ENCODE measurements at regions not wholly inside any gene's neighbourhood (a gene's known extent, or its start where the extent isn't known, plus 50 kb on each side); places are given as distances from the start of the nearest gene placed in this dataset.
"Not testable (repeated sequence)": the region's sequence is repeated elsewhere in the genome, so short reads cannot be mapped to it uniquely, and the experiment has no call there.

DNA sequence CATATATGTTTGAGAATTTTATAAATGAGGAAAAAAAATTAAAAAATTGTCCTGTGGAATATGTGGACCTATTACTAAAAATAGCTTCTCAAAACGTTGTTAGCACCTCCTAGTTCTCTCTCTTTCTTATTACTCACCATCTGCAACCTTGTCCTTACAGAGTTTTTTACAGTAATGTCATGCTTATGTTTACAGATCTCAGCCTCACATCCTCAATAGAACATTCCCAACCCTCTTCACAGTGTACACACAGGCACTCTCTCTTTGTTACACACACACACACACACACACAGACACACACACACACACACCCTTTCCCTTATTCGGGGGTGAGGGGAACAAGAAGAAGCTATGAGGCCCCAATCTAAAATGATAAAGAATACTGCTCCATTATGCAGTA lies 197.7 kb downstream of the SLITRK6 start:
- DNase-seq (ENCODE audit: low spot score) = no peak

DNA sequence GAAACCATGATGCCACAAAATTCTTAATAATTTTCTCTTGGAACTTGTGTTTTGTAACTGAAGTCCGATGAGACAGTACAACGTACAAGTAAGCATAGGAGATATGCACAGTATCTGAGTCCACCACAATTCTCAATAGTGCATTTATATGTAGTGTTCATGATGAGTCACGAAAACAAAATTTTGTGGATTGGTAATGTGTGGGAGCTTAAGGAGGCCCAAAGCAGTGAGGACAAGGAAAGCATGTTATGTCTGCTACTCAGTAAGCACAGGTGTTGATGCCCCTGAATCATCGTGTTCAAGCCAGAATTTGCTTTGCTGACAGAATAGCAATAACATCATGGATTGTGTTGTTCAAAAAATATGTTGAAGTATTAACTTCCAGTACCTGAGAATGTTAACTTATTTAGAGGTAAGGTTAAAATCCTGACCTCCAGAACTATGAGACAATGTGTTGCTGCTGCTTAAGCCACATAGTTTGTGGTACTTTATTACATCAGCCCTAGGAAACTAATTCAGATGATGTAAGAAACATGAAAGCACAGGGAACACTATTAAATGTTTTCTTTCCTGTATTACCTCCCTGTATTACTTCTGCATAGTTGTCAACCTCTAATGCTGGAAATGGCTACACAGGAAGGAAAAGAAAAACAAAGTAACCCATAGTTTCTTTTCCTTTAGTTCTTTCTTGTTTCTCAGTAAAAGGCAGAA lies 201.3 kb downstream of the SLITRK6 start:
- no peak for DNase-seq (ENCODE audit: low spot score)

DNA sequence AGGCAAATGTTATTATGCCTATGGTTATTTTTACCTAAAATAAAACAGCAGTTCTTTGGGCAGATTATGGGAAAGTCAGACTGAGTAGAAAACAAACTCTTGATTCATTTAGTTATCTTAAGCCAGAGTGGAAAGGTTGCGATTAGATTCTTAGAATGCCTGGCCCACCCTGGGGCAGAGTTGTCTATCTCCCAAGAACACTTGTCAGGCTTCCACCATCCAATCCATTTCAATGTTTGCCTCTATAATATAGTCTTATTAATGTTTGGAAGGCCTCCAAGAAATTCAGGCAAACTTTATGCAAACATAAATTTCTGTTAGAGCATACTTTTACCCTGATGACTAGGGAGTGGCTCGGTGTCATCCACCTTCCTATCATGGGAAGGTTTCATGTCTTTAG lies 207.0 kb downstream of the SLITRK6 start:
- no peak for DNase-seq (ENCODE audit: low spot score)

DNA sequence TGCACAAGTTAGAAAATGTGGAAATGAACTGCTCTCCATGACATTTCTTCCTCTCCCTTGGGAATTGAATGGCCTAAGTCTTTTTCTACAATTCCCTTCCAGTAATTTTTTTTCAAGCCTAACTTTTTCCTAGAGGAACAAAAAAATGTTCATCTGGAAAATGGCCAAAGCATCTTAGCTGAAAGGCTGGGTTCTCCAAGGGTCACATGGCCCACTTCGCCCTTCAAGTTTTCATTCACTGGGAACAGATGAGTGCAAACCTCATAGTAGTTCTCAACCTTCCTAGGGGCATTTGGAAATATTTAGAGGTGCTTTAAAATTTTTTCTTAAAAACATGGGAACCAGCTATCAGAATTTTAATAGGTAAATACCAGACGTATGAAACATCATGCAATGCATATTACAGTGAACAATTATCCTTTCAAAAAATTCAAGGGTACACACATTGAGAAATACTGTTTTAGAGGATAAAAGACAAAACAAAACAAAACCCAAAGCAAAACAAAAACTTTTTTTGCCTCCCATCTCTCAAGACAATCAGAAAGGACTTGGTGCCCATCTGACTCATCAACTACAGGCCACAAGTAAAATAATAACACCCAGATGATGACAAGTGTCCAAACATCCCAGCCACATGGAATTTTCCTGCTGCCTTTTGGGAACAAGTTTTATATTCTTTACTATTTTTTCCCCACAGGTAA lies 208.8 kb downstream of the SLITRK6 start:
- DNase-seq (ENCODE audit: low spot score) = no peak

DNA sequence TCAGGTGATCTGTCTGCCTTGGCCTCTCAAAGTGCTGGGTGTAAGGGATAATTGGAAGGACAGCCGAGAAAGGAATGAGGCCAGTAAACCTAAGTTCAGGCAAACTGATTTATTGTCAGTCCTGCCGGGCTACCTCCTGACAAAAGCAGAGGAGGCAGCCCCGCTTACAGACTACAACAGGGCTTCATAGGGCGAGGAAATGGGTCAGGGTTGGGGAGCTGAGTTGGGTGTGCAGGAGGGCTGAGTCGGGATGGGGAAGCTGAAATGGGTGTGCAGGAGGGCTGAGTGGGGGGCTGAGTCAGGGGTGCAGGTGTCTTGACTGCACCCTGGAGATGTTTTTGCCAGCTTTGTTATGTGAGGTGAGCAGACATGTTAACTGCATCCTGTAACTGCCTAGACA lies 210.2 kb downstream of the SLITRK6 start:
- DNase-seq (ENCODE audit: low spot score) = no peak

DNA sequence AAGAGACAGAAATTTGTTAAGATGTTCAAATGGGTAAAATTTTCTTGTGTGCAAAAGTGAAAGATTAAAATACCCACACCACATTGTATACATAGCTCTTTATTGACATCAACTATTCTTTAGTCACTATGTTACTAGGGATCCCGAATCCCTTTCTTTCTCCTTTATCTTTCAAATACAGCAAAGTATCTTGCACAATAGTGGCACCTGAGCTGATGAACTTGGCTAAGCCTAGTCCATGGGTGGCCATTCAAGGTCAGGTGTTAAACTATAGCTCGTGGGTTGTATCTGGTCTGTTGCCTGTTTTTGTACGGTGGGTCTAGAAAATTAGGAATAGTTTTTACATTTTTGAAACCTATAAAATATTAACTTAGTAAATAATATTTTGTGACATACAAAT lies 210.9 kb downstream of the SLITRK6 start:
- DNase-seq (ENCODE audit: low spot score) = no peak

DNA sequence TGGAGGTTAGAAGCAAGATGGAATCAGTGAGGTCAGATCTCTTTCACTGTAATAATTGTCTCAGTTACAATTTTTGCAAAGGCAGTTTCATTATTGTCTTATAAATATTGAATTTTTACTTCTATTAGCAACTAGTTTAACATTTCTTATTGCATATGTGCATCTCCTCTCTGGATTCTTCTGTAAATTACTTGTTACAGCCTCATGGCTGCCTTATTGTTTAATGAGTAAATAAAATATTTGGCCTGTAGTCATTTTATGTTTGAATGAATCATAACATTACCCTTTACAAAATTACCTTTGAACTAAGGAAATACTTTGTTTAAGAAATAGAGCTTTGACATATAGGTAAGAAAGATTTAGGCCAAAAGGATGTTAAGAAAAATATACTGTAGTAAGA lies 212.4 kb downstream of the SLITRK6 start:
- DNase-seq (ENCODE audit: low spot score) = no peak

DNA sequence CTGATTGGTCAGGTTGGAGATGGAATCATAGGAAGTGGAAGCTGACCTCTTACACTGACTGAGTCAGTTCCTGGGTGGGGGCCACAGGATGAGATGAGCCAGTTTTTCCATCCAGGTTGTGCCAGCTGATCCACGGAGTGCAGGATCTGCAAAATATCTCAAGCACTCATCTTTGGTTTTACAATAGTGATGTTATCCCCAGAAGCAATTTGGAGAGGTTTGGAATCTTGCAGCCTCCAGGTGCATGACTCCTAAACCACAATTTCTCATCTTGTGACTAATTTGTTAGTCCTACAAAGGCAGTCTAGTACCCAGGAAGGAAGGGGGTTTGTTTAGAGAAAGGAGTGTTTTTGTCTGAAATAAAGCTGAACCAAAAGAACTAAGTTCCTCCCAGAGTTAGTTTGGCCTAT lies 212.8 kb downstream of the SLITRK6 start:
- DNase-seq (ENCODE audit: low spot score) = no peak

DNA sequence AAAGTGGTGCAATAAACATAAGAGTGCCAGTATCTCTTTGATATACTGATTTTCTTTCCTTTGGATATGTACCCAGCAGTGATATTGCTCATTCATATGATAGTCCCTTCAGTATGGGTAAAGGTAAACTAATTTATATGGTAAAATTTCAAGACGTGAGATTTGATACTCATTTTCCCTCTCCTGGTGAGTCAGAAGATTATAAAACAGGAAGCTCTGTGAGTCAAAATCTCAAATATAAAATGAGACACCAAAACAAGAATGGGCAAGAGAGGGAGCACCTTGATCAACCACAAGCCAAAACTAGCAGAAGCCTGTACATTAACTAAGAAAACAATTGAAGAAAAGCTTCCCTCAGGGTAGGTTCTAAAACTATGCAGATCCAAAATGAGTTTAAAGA lies 216.3 kb downstream of the SLITRK6 start:
- DNase-seq (ENCODE audit: low spot score) = no peak

DNA sequence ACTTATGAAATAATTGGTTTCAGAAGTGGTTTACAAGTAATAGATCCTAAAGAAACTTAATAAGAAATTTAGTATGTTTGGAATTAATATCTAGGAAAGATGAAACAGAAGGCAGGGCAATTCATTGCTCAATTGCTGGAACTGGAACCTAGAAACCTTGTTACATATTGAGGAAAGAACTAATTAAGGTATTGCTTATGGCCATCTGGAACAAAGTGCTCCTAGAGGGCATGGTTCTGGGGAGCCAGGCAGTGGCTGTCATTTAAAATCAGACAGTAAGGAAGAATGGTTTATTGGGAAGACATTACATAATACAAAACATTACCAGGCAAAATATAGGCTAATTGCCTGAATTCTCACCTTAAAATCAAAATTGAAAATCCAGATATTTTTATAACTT lies 224.1 kb downstream of the SLITRK6 start:
- no peak for DNase-seq (ENCODE audit: low spot score)

DNA sequence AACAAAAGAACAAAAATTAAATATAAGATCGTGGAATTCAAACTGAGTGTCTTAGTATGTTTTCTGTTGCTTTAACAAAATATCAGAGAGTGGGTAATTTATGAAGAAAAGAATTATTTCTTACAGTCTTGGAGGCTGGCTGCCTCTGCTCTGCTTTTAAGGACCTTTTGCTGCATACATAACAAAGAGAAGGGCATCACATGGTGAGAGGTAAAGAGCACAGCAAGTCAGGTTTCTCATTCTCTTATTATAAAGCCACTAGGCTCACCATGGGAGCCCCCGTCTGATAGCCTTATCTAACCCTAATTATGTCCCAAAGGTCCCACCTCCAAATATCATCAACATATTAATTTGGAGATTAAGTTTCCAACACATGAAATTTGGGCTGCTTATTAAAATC lies 231.3 kb downstream of the SLITRK6 start:
- DNase-seq (ENCODE audit: low spot score) = no peak

DNA sequence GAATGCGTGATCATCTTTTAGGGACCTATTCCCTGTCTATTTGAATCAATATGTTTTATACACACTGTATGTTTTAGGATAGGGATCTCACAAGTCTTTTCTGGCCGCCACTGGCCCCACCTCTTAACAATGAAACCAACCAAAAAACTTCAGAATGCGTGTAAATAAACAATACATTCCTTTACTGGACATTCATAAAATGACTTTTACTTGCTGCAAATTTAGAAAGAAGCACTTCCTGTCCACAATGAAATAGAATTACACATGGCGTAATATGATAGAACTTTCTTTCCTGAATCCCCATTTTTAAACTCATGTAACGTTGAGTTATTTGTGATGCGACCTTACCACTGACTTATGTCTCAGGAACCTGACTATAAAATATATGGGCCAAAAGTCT lies 233.6 kb downstream of the SLITRK6 start:
- no peak for DNase-seq (ENCODE audit: low spot score)

DNA sequence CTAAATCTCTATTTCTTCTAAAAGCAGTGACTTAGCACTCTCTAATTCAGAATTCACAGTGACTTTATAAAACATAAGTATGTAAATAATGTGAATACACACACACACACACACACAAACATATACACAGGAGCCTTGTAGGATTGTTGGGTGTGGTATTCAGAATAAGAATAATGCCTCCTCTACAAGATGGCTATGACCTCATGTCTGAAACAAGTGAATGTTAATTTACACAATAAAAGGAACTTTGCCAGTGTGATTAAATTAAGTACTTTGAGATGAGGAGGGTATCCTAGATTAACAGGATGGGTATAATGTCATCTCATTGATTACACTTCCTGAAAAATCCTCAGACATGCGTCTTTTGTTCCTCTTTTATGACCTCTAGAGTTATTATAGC lies 234.6 kb downstream of the SLITRK6 start:
- no peak for DNase-seq (ENCODE audit: low spot score)

DNA sequence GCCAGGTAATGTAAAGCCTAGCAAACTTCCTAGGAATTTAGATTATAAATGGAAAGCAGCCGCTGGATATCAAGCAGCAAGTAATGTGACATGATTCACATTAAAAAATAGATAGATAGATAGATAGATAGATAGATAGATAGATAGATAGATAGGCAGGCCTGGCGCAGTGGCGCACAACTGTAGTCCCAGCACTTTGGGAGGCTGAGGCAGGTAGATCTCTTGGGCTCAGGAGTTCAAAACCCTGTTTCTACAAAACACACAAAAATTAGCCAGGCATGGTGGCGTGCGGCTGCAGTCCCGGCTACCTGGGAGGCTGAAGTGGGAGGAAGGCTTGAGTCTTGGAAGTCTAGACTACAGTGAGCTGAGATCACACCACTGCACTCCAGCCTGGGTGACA lies 236.9 kb downstream of the SLITRK6 start:
- no peak for DNase-seq (ENCODE audit: low spot score)

DNA sequence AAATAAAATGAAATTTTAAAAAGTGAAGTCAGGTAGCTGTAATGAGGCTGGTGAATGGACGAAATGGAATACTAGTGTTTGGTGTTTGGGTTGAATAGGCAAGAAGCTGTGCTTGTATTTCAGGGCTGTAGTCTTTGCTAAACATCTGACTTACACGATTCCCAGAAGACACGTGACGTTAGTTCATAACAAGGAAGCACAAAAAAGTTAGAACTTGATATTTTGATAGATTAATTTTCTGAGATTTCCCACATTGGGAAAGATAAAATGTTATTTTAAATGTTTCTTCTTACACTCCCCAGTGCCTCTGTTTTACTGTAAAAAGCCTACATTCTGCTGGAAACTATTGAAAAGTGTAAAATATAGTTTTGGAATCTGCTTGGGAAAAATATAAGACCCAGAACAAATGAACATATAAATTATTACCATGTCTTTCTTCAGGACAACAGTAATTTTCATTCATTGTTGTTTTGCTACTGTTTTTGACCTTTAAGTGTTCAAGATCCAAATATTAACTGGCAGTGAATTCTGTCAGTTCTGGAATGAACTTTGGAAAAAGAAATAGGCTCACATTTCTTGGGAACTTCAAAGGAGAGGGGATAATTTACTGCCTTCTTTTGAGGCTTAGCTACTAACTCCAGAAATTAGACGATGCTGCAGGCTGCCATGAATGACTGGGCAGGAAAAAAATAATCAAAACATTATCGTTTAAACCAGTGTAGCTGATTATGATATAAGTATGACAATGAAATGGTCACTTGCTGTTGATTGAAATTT lies 241.3 kb downstream of the SLITRK6 start:
- DNase-seq (ENCODE audit: low spot score) = no peak

DNA sequence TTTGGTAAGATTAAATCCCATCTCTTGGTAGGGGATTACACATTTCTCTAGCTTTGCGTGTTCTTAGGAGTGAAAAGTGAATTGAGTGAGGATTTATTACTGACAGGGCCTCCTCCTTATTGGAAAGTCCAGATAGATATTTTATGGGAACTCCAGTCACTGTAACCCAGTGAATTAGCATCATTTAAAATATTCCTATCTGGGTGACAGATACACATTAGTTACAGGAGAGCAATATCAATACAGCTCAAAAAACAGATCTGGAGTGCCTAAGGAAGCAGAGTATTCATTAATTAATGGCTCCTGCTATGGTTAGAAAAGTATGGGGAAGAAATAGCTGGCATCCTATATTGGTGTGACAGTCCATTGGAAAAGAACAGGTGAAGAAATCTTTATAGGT lies 248.2 kb downstream of the SLITRK6 start:
- DNase-seq (ENCODE audit: low spot score) = no peak

DNA sequence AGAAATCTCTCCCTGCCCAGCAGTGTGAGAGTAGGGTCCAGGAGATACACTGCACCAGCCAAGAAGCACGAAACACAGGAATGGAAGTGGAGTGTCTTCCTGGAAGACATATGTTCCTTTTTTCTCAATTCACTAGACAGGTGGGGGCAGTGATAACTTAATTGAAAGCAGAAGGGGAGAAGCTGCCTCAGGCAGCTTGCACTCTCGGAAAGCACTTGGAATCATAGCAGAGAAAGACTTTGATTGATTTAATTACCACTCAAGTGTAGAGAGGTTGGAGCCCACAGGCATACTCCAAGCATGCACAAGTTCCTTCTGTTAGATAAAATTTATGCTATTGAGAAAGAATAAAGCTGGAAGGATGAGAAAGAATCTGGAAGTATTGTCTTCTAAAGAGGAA lies 249.4 kb downstream of the SLITRK6 start:
- DNase-seq (ENCODE audit: low spot score) = no peak

DNA sequence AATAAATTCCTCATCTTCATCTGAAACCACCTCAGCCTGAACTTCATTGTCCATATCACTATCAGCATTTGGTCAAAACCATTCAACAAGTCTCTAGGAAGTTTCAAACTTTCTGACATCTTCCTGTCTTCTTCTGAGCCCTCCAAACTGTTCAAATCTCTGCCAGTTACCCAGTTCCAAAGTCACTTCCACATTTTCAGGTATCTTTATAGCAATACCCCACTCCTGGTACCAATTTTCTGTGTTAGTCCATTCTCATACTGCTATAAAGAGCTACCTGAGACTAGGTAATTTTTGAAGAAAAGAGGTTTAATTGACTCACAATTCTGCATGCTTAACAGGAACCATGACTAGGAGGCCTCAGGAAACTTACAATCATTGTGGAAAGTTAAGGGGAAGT lies 250.4 kb downstream of the SLITRK6 start:
- not testable (repeated sequence) for DNase-seq (ENCODE audit: low spot score)

DNA sequence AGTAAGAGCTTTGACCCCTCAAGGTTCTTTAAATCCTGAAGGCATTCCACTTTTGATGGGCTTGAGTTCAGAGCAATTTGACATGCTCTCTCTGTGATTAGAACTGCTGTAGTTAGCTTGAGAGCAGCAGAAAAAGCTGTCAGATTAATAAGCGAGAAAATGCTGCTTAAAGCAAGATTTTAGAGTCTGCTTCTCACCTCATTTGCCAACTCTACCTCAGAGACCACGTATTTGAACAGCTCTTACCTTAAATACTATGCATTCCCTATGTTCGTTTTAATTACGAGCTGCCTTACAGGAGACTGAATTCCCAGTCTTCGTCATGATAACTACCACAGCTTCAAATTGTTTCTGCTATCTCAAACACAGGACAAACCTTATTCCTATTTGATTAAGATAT lies 253.4 kb downstream of the SLITRK6 start:
- DNase-seq (ENCODE audit: low spot score) = no peak

DNA sequence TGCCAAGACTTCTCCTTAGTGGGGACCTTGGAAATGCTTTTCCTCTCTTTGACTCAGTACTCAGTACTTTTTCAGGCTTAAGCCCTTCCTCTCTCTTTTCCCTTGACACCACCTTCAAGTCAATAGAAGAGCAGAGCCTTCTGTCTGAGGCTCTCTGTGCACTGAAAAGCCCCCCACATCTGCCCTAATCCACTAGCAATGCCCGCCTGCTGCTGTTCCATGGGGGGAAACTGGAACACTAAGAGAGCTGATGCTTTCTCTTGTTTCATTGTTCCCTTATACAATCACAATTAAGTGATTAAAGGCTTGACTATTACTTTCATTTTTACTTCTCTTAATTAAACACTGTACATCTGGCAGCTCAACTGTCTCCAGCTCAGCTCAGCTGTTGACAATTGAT lies 254.5 kb downstream of the SLITRK6 start:
- no peak for DNase-seq (ENCODE audit: low spot score)

DNA sequence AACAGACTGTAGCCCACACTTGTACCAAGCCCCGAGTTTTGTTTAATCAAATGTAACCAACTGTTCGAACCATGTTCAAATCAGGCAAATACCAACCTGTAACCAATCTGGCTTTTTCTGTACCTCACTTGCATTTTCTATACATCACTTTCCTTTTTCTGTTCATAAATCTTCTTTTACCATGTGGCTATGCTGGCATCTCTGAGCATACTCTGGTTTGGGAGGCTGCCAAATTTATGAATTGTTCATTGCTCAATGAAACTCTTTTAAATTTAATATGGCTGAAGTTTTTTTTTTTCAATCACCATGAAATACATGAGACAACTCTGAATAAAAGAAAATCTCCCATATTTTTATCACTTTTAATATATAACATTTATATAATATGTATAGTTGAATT lies 256.1 kb downstream of the SLITRK6 start:
- no peak for DNase-seq (ENCODE audit: low spot score)

DNA sequence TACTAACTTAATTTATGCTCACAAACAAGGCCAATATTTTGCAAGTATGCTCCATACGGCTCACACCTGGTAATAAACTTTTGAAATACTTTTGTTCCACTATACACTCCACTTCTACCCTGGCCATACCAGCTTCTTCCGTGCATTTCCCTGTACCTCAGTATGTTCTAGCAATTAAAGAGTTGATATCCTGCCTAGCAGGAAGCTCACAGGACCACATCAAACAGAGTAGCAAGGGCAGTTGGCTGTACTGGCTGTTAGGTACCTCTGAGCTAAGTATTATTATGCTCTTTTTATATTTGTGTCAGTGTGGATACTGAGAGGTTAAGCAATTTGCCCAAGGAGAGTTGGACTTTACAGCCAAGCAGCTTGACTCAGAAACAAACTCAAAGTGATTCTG lies 257.7 kb downstream of the SLITRK6 start:
- DNase-seq (ENCODE audit: low spot score) = no peak

DNA sequence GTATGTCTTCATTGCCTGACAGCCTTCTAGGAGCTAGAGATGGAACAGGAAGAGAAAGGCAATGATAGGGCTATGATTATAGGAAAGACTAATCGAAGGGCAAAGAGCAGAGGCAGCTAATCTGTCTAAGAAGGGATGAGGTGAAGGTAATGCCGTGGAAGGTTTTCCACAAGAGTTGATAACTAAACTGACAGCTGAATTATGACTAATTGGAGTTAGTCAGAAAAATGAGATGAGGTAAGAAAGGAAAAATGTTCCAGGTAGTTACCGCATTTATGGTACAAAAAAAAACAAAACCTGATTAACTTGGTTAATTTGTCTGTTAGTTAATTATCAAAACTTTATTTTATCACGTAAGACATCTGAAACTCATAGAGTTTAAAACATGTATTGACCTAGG lies 260.3 kb downstream of the SLITRK6 start:
- DNase-seq (ENCODE audit: low spot score) = no peak
